ENCODE measurements at regions not wholly inside any gene's neighbourhood (a gene's known extent, or its start where the extent isn't known, plus 50 kb on each side); places are given as distances from the start of the nearest gene placed in this dataset.
"Not testable (repeated sequence)": the region's sequence is repeated elsewhere in the genome, so short reads cannot be mapped to it uniquely, and the experiment has no call there.

- DNase-seq; intact Hi-C loops (cut with DNase I; ENCODE audit: low total_unique reads); H3K36me3 ChIP-seq (ENCODE audit: low read depth, missing control alignments); H3K27me3 ChIP-seq; H3K9me3 ChIP-seq; H3K4me1 ChIP-seq; H3K4me3 ChIP-seq; H3K27ac ChIP-seq: not testable (repeated sequence)
- WGBS, 2 donors, result 73 to 93% methylated on average over 4 of the region's 4 CpGs
These were observed 79.2 kb downstream of the PXDC1 start for GRCh38 chr6:3672339-3672738.

GRCh38 chr6:3671382-3671781, 80.1 kb downstream of the PXDC1 start:
- no peak for DNase-seq
- Histone ChIP-seq H3K27ac (no peak overlapping the region), H3K9me3 (no peaks in the 10 kb centered on the region), H3K27me3 (no peaks in the 10 kb centered on the region), H3K36me3 (ENCODE audit: low read depth, missing control alignments) (no peaks in the 10 kb centered on the region), H3K4me3 (no peak overlapping the region), H3K4me1 (no peaks in the 10 kb centered on the region)
- TF ChIP-seq CTCF (IDR thresholded peaks at IDR 0.05) (no peak), POLR2A (IDR thresholded peaks at IDR 0.05) (no peak)
- intact Hi-C loops (cut with DNase I; ENCODE audit: low total_unique reads), result no loop called here
- WGBS, 2 donors, result 80 to 100% methylated on average over 1 of the region's 1 CpG

GRCh38 chr6:3670356-3670755, 81.2 kb downstream of the PXDC1 start:
- no peaks in the 10 kb centered on the region for H3K27me3 ChIP-seq
- intact Hi-C loops (cut with DNase I; ENCODE audit: low total_unique reads), result no loop called here
- H3K36me3 ChIP-seq (ENCODE audit: low read depth, missing control alignments), result no peaks in the 10 kb centered on the region
- H3K27ac ChIP-seq, result no peak overlapping the region
- H3K9me3 ChIP-seq, result no peaks in the 10 kb centered on the region
- H3K4me3 ChIP-seq, result no peak overlapping the region
- TF ChIP-seq POLR2A (IDR thresholded peaks at IDR 0.05), result no peak
- DNase-seq, result no peak
- WGBS, 2 donors, result 90 to 95% methylated on average over 1 of the region's 1 CpG
- H3K4me1 ChIP-seq, result no peaks in the 10 kb centered on the region

GRCh38 chr6:3669916-3670315, 81.6 kb downstream of the PXDC1 start:
- DNase-seq, result no peak

GRCh38 chr6:3665608-3666007, 85.9 kb downstream of the PXDC1 start:
- Histone ChIP-seq H3K4me3 (no peak overlapping the region), H3K27ac (no peak overlapping the region), H3K27me3 (no peaks in the 10 kb centered on the region), H3K36me3 (ENCODE audit: low read depth, missing control alignments) (no peaks in the 10 kb centered on the region), H3K4me1 (no peaks in the 10 kb centered on the region), H3K9me3 (no peaks in the 10 kb centered on the region)
- no peak for TF ChIP-seq POLR2A (IDR thresholded peaks at IDR 0.05)
- no peak for TF ChIP-seq CTCF (IDR thresholded peaks at IDR 0.05)
- intact Hi-C loops (cut with DNase I; ENCODE audit: low total_unique reads), result no loop called here
- WGBS, 2 donors, result 80 to 100% methylated on average over 1 of the region's 1 CpG
- no peak for DNase-seq

More at GRCh38 chr6:3669916-3670315, 81.6 kb downstream of the PXDC1 start:
- Histone ChIP-seq H3K4me3 (no peak overlapping the region), H3K4me1 (no peaks in the 10 kb centered on the region), H3K9me3 (no peaks in the 10 kb centered on the region), H3K27me3 (no peaks in the 10 kb centered on the region), H3K27ac (no peak overlapping the region), H3K36me3 (ENCODE audit: low read depth, missing control alignments) (no peaks in the 10 kb centered on the region)
- intact Hi-C loops (cut with DNase I; ENCODE audit: low total_unique reads), result no loop called here
- no peak for TF ChIP-seq POLR2A (IDR thresholded peaks at IDR 0.05)
- TF ChIP-seq CTCF (IDR thresholded peaks at IDR 0.05), result no peak
- 85 to 86% methylated on average over 5 of the region's 5 CpGs for WGBS, 2 donors

- Histone ChIP-seq H3K9me3 (no peaks in the 10 kb centered on the region), H3K4me1 (no peaks in the 10 kb centered on the region), H3K27ac (no peak overlapping the region), H3K4me3 (no peak overlapping the region), H3K36me3 (ENCODE audit: low read depth, missing control alignments) (no peaks in the 10 kb centered on the region), H3K27me3 (no peaks in the 10 kb centered on the region)
- intact Hi-C loops (cut with DNase I; ENCODE audit: low total_unique reads), result no loop called here
- TF ChIP-seq POLR2A (IDR thresholded peaks at IDR 0.05) (no peak), CTCF (IDR thresholded peaks at IDR 0.05) (no peak)
- DNase-seq, result no peak
- 68 to 77% methylated on average over 8 of the region's 8 CpGs for WGBS, 2 donors
These were observed 86.9 kb downstream of the PXDC1 start for GRCh38 chr6:3664625-3665041.

Data from testis (tissue), 2 donors.